ENCODE measurements at regions not wholly inside any gene's neighbourhood (a gene's known extent, or its start where the extent isn't known, plus 50 kb on each side); places are given as distances from the start of the nearest gene placed in this dataset.

GRCh38 chr20:61043681-61044080 is 208.4 kb upstream of the CDH4 start:
- Histone ChIP-seq H3K27me3 (ENCODE audit: control insufficient read depth, insufficient read depth, low read length, poor library complexity, severe bottlenecking) (no peaks in the 10 kb centered on the region), H3K36me3 (ENCODE audit: control insufficient read depth, insufficient read depth, low read length) (no peaks in the 10 kb centered on the region), H3K4me3 (ENCODE audit: low read length) (no peak overlapping the region), H3K9ac (ENCODE audit: extremely low read depth, low read length, poor library complexity, severe bottlenecking) (no peak overlapping the region), H3K4me1 (ENCODE audit: control insufficient read depth, insufficient read depth, low read length) (no peaks in the 10 kb centered on the region), H3K9me3 (ENCODE audit: control insufficient read depth, low read length) (no peaks in the 10 kb centered on the region), H3K27ac (ENCODE audit: low read depth, low read length) (no peak overlapping the region)
- H3K4me3 Mint-ChIP-seq, result no peak overlapping the region
- 87 to 95% methylated on average over 4 to 9 of the region's 9 CpGs for WGBS, 2 experiments (ENCODE audit: insufficient coverage in 1 of 2, insufficient read length in 1 of 2)
- no peak for TF ChIP-seq CTCF (conservative IDR thresholded peaks at IDR 0.05)
- H3K4me1 Mint-ChIP-seq, result no peaks in the 10 kb centered on the region
- H3K27me3 Mint-ChIP-seq (ENCODE audit: insufficient read depth), result peaks cover 37% of the 10 kb centered on the region
- peaks cover 4% of the 10 kb centered on the region for H3K9me3 Mint-ChIP-seq
- H3K36me3 Mint-ChIP-seq (ENCODE audit: low read depth), result no peaks in the 10 kb centered on the region
- no peak for DNase-seq
- H3K27ac Mint-ChIP-seq, result no peak overlapping the region

GRCh38 chr20:61044499-61044898 is 207.6 kb upstream of the CDH4 start:
- H3K9ac ChIP-seq (ENCODE audit: extremely low read depth, low read length, poor library complexity, severe bottlenecking), result no peak overlapping the region
- 51% methylated on average over 4 of the region's 4 CpGs; no CpG with 5 or more reads in 1 of the 2 experiments for WGBS, 2 experiments (ENCODE audit: insufficient coverage in 1 of 2, insufficient read length in 1 of 2)

GRCh38 chr20:61045091-61045490 is 207.0 kb upstream of the CDH4 start:
- Mint-ChIP-seq H3K36me3 (ENCODE audit: low read depth) (no peaks in the 10 kb centered on the region), H3K27me3 (ENCODE audit: insufficient read depth) (peaks cover 38% of the 10 kb centered on the region), H3K4me1 (no peaks in the 10 kb centered on the region), H3K4me3 (no peak overlapping the region), H3K27ac (no peak overlapping the region), H3K9me3 (peaks cover 5% of the 10 kb centered on the region)
- H3K9ac ChIP-seq (ENCODE audit: extremely low read depth, low read length, poor library complexity, severe bottlenecking), result no peak overlapping the region
- H3K9me3 ChIP-seq (ENCODE audit: control insufficient read depth, low read length), result peaks cover 3% of the 10 kb centered on the region
- no peak overlapping the region for H3K27ac ChIP-seq (ENCODE audit: low read depth, low read length)
- 91 to 100% methylated on average over 1 of the region's 1 CpG for WGBS, 2 experiments (ENCODE audit: insufficient coverage in 1 of 2, insufficient read length in 1 of 2)
- no peaks in the 10 kb centered on the region for H3K4me1 ChIP-seq (ENCODE audit: control insufficient read depth, insufficient read depth, low read length)
- H3K36me3 ChIP-seq (ENCODE audit: control insufficient read depth, insufficient read depth, low read length), result no peaks in the 10 kb centered on the region
- DNase-seq, result no peak
- no peaks in the 10 kb centered on the region for H3K27me3 ChIP-seq (ENCODE audit: control insufficient read depth, insufficient read depth, low read length, poor library complexity, severe bottlenecking)
- TF ChIP-seq CTCF (conservative IDR thresholded peaks at IDR 0.05), result no peak
- H3K4me3 ChIP-seq (ENCODE audit: low read length), result no peak overlapping the region

More at GRCh38 chr20:61044499-61044898, 207.6 kb upstream of the CDH4 start:
- no peaks in the 10 kb centered on the region for H3K36me3 ChIP-seq (ENCODE audit: control insufficient read depth, insufficient read depth, low read length)
- peak; percentile 70 for TF ChIP-seq CTCF (conservative IDR thresholded peaks at IDR 0.05)
- Mint-ChIP-seq H3K36me3 (ENCODE audit: low read depth) (no peaks in the 10 kb centered on the region), H3K4me3 (no peak overlapping the region), H3K4me1 (no peaks in the 10 kb centered on the region), H3K9me3 (peaks cover 5% of the 10 kb centered on the region), H3K27me3 (ENCODE audit: insufficient read depth) (peaks cover 34% of the 10 kb centered on the region), H3K27ac (no peak overlapping the region)
- no peak overlapping the region for H3K4me3 ChIP-seq (ENCODE audit: low read length)
- no peaks in the 10 kb centered on the region for H3K27me3 ChIP-seq (ENCODE audit: control insufficient read depth, insufficient read depth, low read length, poor library complexity, severe bottlenecking)
- peak; percentile 84 for DNase-seq
- H3K4me1 ChIP-seq (ENCODE audit: control insufficient read depth, insufficient read depth, low read length), result no peaks in the 10 kb centered on the region
- no peak overlapping the region for H3K27ac ChIP-seq (ENCODE audit: low read depth, low read length)
- no peaks in the 10 kb centered on the region for H3K9me3 ChIP-seq (ENCODE audit: control insufficient read depth, low read length)

Measured in endodermal cell (in vitro differentiated cells).